HepG2 (cell line): ENCODE measurements at regions not wholly inside any gene's neighbourhood (a gene's known extent, or its start where the extent isn't known, plus 50 kb on each side); places are given as distances from the start of the nearest gene placed in this dataset.

Experiments
- ATF4 ChIP-seq, 2 experiments: fragments of 450-650 bp in 1 of 2; sonication (generic) in 1 of 2; formaldehyde crosslinking; IDR thresholded peaks; 2 replicates each; pipeline versions ENCODE4 v1.5.0 to v1.8.0; 2020 to 2022; ENCODE audit warnings: mild to moderate bottlenecking in 1 of 2, missing genetic modification reagents in 1 of 2
- FIP1L1 ChIP-seq: fragments of 200-400 bp; formaldehyde crosslinking; IDR thresholded peaks from 2 replicates; pipeline ENCODE4 v1.6.1; 2018; ENCODE audit warnings: low read depth, mild to moderate bottlenecking, low read length, moderate library complexity, borderline replicate concordance; ENCODE audit not compliant: insufficient read depth
- FOXO4 ChIP-seq: sonication (generic); formaldehyde crosslinking; conservative IDR thresholded peaks from 2 replicates; pipeline ENCODE4 v1.8.1; 2023; ENCODE audit warnings: missing genetic modification reagents
- HNF1A ChIP-seq, 2 experiments: sonication (generic) in 1 of 2; formaldehyde crosslinking in 1 of 2; IDR thresholded peaks; 2 replicates each; pipeline versions ENCODE4 v1.4.0 to v1.6.1; 2016 to 2020; ENCODE audit warnings: borderline replicate concordance in 1 of 2, low read depth in 1 of 2, mild to moderate bottlenecking in 1 of 2, missing genetic modification reagents in 1 of 2
- KDM1A ChIP-seq: IDR thresholded peaks from 2 replicates; pipeline ENCODE4 v1.6.1; 2016; ENCODE audit warnings: missing compliant biosample characterization
- NCOR1 ChIP-seq: fragments of 200-600 bp; sonication (generic); IDR thresholded peaks from 2 replicates; pipeline ENCODE4 v1.7.0; 2017; ENCODE audit warnings: antibody characterized with exemption, low read length, borderline replicate concordance
- PCBP2 ChIP-seq: fragments of 200-400 bp; formaldehyde crosslinking; optimal IDR thresholded peaks from 2 replicates; pipeline ENCODE3; 2018; ENCODE audit warnings: low read length, low read depth; ENCODE audit not compliant: poor library complexity, severe bottlenecking
- SKI ChIP-seq: fragments of 450-650 bp; IDR thresholded peaks from one replicate; pipeline ENCODE4 v1.6.1; 2018; ENCODE audit warnings: mild to moderate bottlenecking; ENCODE audit not compliant: partially characterized antibody
- SMAD9 ChIP-seq: sonication (generic); formaldehyde crosslinking; IDR thresholded peaks from 2 replicates; pipeline ENCODE4 v1.5.1; 2020; ENCODE audit warnings: mild to moderate bottlenecking, missing genetic modification reagents
- SNAI1 ChIP-seq: sonication (generic); formaldehyde crosslinking; IDR thresholded peaks from 2 replicates; pipeline ENCODE4 v1.5.0; 2020; ENCODE audit warnings: mild to moderate bottlenecking, missing genetic modification reagents, borderline replicate concordance
- SOX13 ChIP-seq, 3 experiments: fragments of 450-650 bp in 1 of 3; sonication (generic) in 1 of 3; formaldehyde crosslinking in 1 of 3; IDR thresholded peaks in 2 of 3; conservative IDR thresholded peaks in 1 of 3; 2 replicates each; pipeline versions ENCODE4 v1.5.0 to v1.6.1; 2016 to 2020; ENCODE audit warnings: antibody characterized with exemption in 1 of 3, mild to moderate bottlenecking in 1 of 3, missing compliant biosample characterization in 1 of 3, missing genetic modification reagents in 1 of 3, moderate library complexity in 1 of 3
- TGIF2 ChIP-seq: IDR thresholded peaks from 2 replicates; pipeline ENCODE4 v1.6.1; 2016; ENCODE audit warnings: control low read depth, missing compliant biosample characterization
- THRA ChIP-seq: sonication (generic); formaldehyde crosslinking; IDR thresholded peaks from 2 replicates; pipeline ENCODE4 v1.4.0; 2020; ENCODE audit warnings: missing genetic modification reagents, borderline replicate concordance
- ZBTB33 ChIP-seq: sonication (generic); formaldehyde crosslinking; IDR thresholded peaks from 2 replicates; pipeline ENCODE4 v1.4.0; 2020; ENCODE audit warnings: missing genetic modification reagents
- ZNF121 ChIP-seq: sonication (generic); formaldehyde crosslinking; IDR thresholded peaks from 2 replicates; pipeline ENCODE4 v1.5.0; 2020; ENCODE audit warnings: mild to moderate bottlenecking, missing genetic modification reagents
- ZNF768 ChIP-seq: sonication (generic); formaldehyde crosslinking; IDR thresholded peaks from 2 replicates; pipeline ENCODE4 v1.4.0; 2020; ENCODE audit warnings: missing genetic modification reagents
- ZNF850 ChIP-seq: sonication (generic); formaldehyde crosslinking; conservative IDR thresholded peaks from 2 replicates; pipeline ENCODE4 v1.9.0; 2021; ENCODE audit warnings: mild to moderate bottlenecking, missing genetic modification reagents
- ZNF878 ChIP-seq: sonication (generic); formaldehyde crosslinking; IDR thresholded peaks from 2 replicates; pipeline ENCODE4 v1.8.1; 2023; ENCODE audit warnings: mild to moderate bottlenecking, missing genetic modification reagents, moderate library complexity

GRCh38 chr4:104728380-104729122 lies 233.9 kb upstream of the CXXC4 start (continued):
- peak; percentile 58; the same call in 1 of the 2 replicates for TF ChIP-seq THRA (CRISPR knock-in tag)
- TF ChIP-seq KDM1A, result no peak
- TF ChIP-seq HNF1A (IDR thresholded peaks at IDR 0.05; ENCODE audit: low read depth), result no peak
- no peak for TF ChIP-seq HNF1A (CRISPR knock-in tag; IDR thresholded peaks at IDR 0.05; ENCODE audit: borderline replicate concordance)
- no peak for TF ChIP-seq SMAD9 (CRISPR knock-in tag)
- TF ChIP-seq ZNF878 (CRISPR knock-in tag), result no peak
- no peak for TF ChIP-seq TGIF2
- TF ChIP-seq ZBTB33 (CRISPR knock-in tag), result no peak
- no peak for TF ChIP-seq FIP1L1
- TF ChIP-seq FOXO4 (CRISPR knock-in tag), result no peak
- no peak for TF ChIP-seq ZNF121 (CRISPR knock-in tag)
- no peak for TF ChIP-seq ATF4 (CRISPR knock-in tag; IDR thresholded peaks at IDR 0.05)
- TF ChIP-seq SOX13 (IDR thresholded peaks at IDR 0.05), result no peak
- peak in 1 of 2 experiments; percentile 60; a peak in 1 of 4 replicates for TF ChIP-seq SOX13 (CRISPR knock-in tag; conservative IDR thresholded peaks at IDR 0.05 in 1 of 2, IDR thresholded peaks at IDR 0.05 in 1 of 2)
- peak; percentile 75 for TF ChIP-seq SKI
- no peak for TF ChIP-seq NCOR1
- no peak for TF ChIP-seq PCBP2
- no peak for TF ChIP-seq ZNF850 (CRISPR knock-in tag)
- no peak for TF ChIP-seq SNAI1 (CRISPR knock-in tag)
- no peak for TF ChIP-seq ZNF768 (CRISPR knock-in tag)
